Right atrium auricular region (tissue), 2 donors: ENCODE measurements at regions not wholly inside any gene's neighbourhood (a gene's known extent, or its start where the extent isn't known, plus 50 kb on each side); places are given as distances from the start of the nearest gene placed in this dataset.

Experiments used
- DNase-seq: peaks from one replicate; pipeline ENCODE4 v3.0.0-alpha.2; 2019; ENCODE audit warnings: low spot score
- H3K27ac ChIP-seq, 2 donors: fragments of 200-600 bp; sonication (generic); 1 replicate in 1 of 2; 2 replicates in 1 of 2; pipeline ENCODE4 v1.5.1; 2016 to 2019
- H3K27me3 ChIP-seq, 2 donors: fragments of 200-600 bp; sonication (generic); one replicate each; pipeline versions ENCODE4 v1.5.1 to v1.6.0; 2017 to 2019
- H3K36me3 ChIP-seq: fragments of 200-600 bp; sonication (generic); one replicate; pipeline ENCODE4 v1.5.1; 2016
- H3K4me1 ChIP-seq, 2 donors: fragments of 200-600 bp; sonication (generic); one replicate each; pipeline versions ENCODE4 v1.5.1 to v1.6.0; 2017 to 2019
- H3K4me3 ChIP-seq, 2 donors: fragments of 200-600 bp; sonication (generic); 1 replicate in 1 of 2; 2 replicates in 1 of 2; pipeline ENCODE4 v1.5.1; 2017 to 2019; ENCODE audit warnings: mild to moderate bottlenecking in 1 of 2, moderate library complexity in 1 of 2
- H3K9me3 ChIP-seq, 2 donors: fragments of 200-600 bp; sonication (generic); one replicate each; pipeline ENCODE4 v1.5.1; 2019
- CTCF ChIP-seq, 2 donors: fragments of 200-600 bp; sonication (generic); IDR thresholded peaks; one replicate each; pipeline ENCODE4 v1.5.1; 2019; ENCODE audit warnings: antibody characterized with exemption in 2 of 2

DNA sequence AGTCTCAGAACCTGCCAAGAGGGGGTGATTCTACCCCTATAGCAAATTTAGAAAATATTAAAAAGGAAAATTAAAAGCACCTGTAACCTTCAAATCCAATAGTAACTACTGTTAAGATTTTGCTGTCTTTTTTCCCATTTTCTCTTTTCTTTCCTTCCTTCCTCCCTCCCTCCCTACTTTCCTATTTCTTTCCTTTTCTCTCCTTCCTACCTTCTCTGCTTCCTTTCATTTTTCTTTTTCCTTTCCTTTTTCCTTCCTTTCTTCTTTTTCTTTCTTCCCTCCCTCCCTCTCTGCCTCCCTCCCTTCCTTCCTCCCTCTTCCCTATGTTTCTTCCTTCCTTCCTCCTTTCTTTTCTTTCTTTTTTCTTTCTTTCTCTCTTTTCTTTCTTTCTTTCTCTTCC lies 120.2 kb upstream of the KCTD7 start:
- peaks cover 0 to 6% of the 10 kb centered on the region in 2 donors for H3K4me1 ChIP-seq
- TF ChIP-seq CTCF (IDR thresholded peaks at IDR 0.05): no peak

DNA sequence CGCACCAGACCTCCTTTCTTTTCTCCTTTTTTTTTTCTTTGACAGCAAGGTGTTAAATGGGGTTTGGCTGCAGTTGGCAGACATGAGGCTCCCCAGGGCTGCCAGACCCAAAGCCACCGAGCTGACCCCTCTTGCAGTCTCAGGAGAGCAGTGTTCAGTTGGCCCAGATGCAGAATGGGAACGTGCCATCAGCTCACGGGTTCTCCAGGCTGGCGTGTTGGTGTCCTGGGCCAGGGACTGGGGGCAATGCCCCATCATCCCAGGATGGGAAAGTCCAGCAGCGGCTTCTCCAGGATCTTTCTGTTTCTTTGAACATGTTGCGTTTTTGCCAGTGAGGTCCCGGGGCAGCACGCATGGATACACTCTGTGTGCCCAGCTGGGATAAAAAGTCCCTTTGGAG lies 114.6 kb upstream of the KCTD7 start:
- H3K4me3 ChIP-seq: no peak overlapping the region
- H3K27me3 ChIP-seq: no peaks in the 10 kb centered on the region
- no peak for DNase-seq
- H3K27ac ChIP-seq: no peak overlapping the region
- H3K4me1 ChIP-seq: no peaks in the 10 kb centered on the region
- H3K36me3 ChIP-seq: no peaks in the 10 kb centered on the region
- H3K9me3 ChIP-seq: no peaks in the 10 kb centered on the region
- no peak for TF ChIP-seq CTCF (IDR thresholded peaks at IDR 0.05)

More for the DNA sequence above, 120.2 kb upstream of the KCTD7 start:
- no peak for DNase-seq
- Histone ChIP-seq H3K36me3 (no peaks in the 10 kb centered on the region), H3K4me3 (no peak overlapping the region), H3K27me3 (no peaks in the 10 kb centered on the region), H3K27ac (no peak overlapping the region), H3K9me3 (no peaks in the 10 kb centered on the region)

- no peak for TF ChIP-seq CTCF (IDR thresholded peaks at IDR 0.05)
- Histone ChIP-seq H3K9me3 (no peaks in the 10 kb centered on the region), H3K27me3 (no peaks in the 10 kb centered on the region), H3K27ac (no peak overlapping the region), H3K4me3 (no peak overlapping the region), H3K36me3 (no peaks in the 10 kb centered on the region), H3K4me1 (no peaks in the 10 kb centered on the region)
- no peak for DNase-seq
Observed at GRCh38 chr7:66517212-66517909, 111.3 kb upstream of the KCTD7 start.

- H3K4me3 ChIP-seq: no peak overlapping the region
- TF ChIP-seq CTCF (IDR thresholded peaks at IDR 0.05): no peak
- H3K9me3 ChIP-seq: no peaks in the 10 kb centered on the region
- DNase-seq: no peak
- H3K27me3 ChIP-seq: no peaks in the 10 kb centered on the region
- no peaks in the 10 kb centered on the region for H3K36me3 ChIP-seq
- H3K27ac ChIP-seq: no peak overlapping the region
- H3K4me1 ChIP-seq: no peaks in the 10 kb centered on the region
Observed at GRCh38 chr7:66518151-66518691, 110.5 kb upstream of the KCTD7 start.

DNA sequence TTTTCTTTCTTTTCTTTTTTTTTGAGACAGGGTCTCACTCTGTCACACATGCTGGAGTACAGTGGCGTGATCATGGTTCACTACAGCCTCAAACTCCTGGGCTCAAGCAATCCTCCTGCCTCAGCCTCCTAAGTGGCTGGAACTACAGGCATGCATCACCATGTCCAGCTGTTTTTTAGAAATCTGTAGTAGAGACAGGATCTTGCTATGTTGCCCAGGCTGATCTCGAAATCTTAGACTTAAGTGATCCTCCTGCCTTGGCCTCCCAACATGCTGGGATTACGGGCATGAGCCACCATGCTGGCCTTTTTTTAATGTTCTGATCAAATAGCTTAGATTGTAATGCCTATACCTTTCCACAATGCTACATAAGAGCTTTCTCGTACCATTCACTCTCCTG lies 107.0 kb upstream of the KCTD7 start:
- Histone ChIP-seq H3K4me1 (no peaks in the 10 kb centered on the region), H3K27me3 (no peaks in the 10 kb centered on the region), H3K27ac (no peak overlapping the region), H3K9me3 (no peaks in the 10 kb centered on the region), H3K4me3 (no peak overlapping the region), H3K36me3 (no peaks in the 10 kb centered on the region)
- no peak for TF ChIP-seq CTCF (IDR thresholded peaks at IDR 0.05)
- DNase-seq: no peak

DNA sequence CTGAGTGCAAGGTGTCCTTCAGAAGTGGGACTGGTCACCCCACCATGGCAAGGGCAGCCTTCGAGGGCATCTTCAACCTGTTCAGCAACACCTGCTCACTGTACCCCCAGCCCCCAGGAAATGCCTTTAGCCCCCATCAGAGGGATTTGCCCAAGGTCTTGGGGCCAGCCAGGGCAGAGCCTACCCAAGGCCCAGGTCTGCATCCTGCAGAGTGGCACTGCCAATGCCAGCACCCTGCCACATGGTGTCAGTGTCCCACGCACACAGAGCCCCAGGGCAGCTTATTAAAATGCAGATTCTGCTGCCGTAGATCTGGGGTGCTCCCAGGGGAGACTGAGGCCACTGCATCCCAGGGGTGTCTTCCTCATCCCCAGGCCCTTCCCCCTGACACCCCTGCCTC lies 106.2 kb upstream of the KCTD7 start:
- Histone ChIP-seq H3K27me3 (no peaks in the 10 kb centered on the region), H3K27ac (no peak overlapping the region), H3K36me3 (no peaks in the 10 kb centered on the region), H3K4me1 (no peaks in the 10 kb centered on the region), H3K4me3 (no peak overlapping the region), H3K9me3 (no peaks in the 10 kb centered on the region)
- no peak for DNase-seq
- TF ChIP-seq CTCF (IDR thresholded peaks at IDR 0.05): peak in 1 of 2 donors; percentile 41
